ENCODE measurements at regions not wholly inside any gene's neighbourhood (a gene's known extent, or its start where the extent isn't known, plus 50 kb on each side); places are given as distances from the start of the nearest gene placed in this dataset.
A peak's percentile ranks its signal among the peaks of the same experiment; 100 is the strongest.

DNA sequence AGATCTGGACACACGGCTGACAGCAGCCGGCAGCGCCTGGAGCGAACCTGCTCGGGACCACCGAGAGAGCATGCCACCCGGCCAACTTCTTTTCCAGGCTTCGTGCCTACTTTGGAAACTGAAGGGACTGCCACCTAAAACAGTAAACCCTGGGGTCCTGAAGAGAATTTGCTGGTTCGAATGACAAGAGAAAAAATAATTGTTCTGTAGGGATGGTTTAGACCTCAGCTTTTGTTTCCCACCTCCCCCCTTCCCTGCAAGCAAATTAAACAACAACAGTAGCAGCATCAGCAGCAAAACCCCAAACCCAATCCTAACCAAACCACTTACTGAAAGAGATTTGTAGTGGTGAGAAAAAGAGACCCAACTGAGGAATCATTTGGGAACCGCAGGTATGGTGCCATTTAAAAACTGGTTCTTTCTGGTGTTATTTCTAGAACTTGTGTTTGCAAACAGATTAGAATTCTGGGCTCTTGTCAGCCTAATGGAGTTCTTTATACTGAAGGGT, 105.6 kb downstream of the LEPR start:
- 9% methylated on average over 9 to 10 of the region's 10 CpGs for WGBS, 2 experiments
- Histone ChIP-seq H3K4me3 (ENCODE audit: insufficient read depth, low read depth, low read length) (peak overlapping the region; percentile 49), H3K27me3 (ENCODE audit: control insufficient read depth, insufficient read depth, low read length, poor library complexity, severe bottlenecking) (peaks cover 40% of the 10 kb centered on the region), H3K9me3 (ENCODE audit: control insufficient read depth, low read length) (no peaks in the 10 kb centered on the region), H3K4me1 (ENCODE audit: control insufficient read depth, insufficient read depth, low read length) (no peaks in the 10 kb centered on the region), H3K27ac (ENCODE audit: insufficient read depth, low read depth, low read length, poor library complexity, severe bottlenecking) (no peak overlapping the region), H3K36me3 (ENCODE audit: control insufficient read depth, insufficient read depth, low read length) (no peaks in the 10 kb centered on the region)

DNA sequence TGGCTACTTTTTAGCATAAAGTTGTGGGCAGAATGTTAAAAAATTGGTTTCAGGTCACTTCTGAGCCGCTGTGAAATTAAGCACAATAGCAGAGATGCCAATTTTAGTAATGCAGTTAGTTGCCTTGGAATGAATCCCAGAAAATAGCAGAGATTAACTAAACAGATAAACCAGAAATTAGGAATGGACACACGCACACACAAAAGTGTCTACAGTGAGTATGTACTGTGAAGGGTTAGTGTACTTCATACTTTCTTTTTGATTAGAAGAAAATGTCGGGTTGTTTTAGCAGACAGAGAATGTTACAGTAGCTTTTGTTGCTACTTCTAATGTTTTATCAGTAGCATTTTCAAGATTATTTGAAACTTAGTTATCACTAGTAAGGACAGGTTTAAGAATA, 106.7 kb downstream of the LEPR start:
- peaks cover 40% of the 10 kb centered on the region for H3K27me3 ChIP-seq (ENCODE audit: control insufficient read depth, insufficient read depth, low read length, poor library complexity, severe bottlenecking)
- no peak overlapping the region for H3K27ac ChIP-seq (ENCODE audit: insufficient read depth, low read depth, low read length, poor library complexity, severe bottlenecking)
- H3K9me3 ChIP-seq (ENCODE audit: control insufficient read depth, low read length) = no peaks in the 10 kb centered on the region
- no peak overlapping the region for H3K4me3 ChIP-seq (ENCODE audit: insufficient read depth, low read depth, low read length)
- 98 to 99% methylated on average over 3 of the region's 3 CpGs for WGBS, 2 experiments
- no peaks in the 10 kb centered on the region for H3K4me1 ChIP-seq (ENCODE audit: control insufficient read depth, insufficient read depth, low read length)
- H3K36me3 ChIP-seq (ENCODE audit: control insufficient read depth, insufficient read depth, low read length) = no peaks in the 10 kb centered on the region

- peaks cover 40% of the 10 kb centered on the region for H3K27me3 ChIP-seq (ENCODE audit: control insufficient read depth, insufficient read depth, low read length, poor library complexity, severe bottlenecking)
- no peak overlapping the region for H3K4me3 ChIP-seq (ENCODE audit: insufficient read depth, low read depth, low read length)
- no peaks in the 10 kb centered on the region for H3K4me1 ChIP-seq (ENCODE audit: control insufficient read depth, insufficient read depth, low read length)
- no peaks in the 10 kb centered on the region for H3K9me3 ChIP-seq (ENCODE audit: control insufficient read depth, low read length)
- H3K36me3 ChIP-seq (ENCODE audit: control insufficient read depth, insufficient read depth, low read length) = no peaks in the 10 kb centered on the region
- WGBS, 2 experiments = 89 to 93% methylated on average over 5 of the region's 5 CpGs
- H3K27ac ChIP-seq (ENCODE audit: insufficient read depth, low read depth, low read length, poor library complexity, severe bottlenecking) = no peak overlapping the region
Measured at GRCh38 chr1:65527707-65528503, 107.4 kb downstream of the LEPR start.

- WGBS, 2 experiments = 81 to 83% methylated on average over 1 to 4 of the region's 4 CpGs
- Histone ChIP-seq H3K9me3 (ENCODE audit: control insufficient read depth, low read length) (no peaks in the 10 kb centered on the region), H3K4me1 (ENCODE audit: control insufficient read depth, insufficient read depth, low read length) (no peaks in the 10 kb centered on the region), H3K27me3 (ENCODE audit: control insufficient read depth, insufficient read depth, low read length, poor library complexity, severe bottlenecking) (peaks cover 6% of the 10 kb centered on the region), H3K4me3 (ENCODE audit: insufficient read depth, low read depth, low read length) (no peak overlapping the region), H3K36me3 (ENCODE audit: control insufficient read depth, insufficient read depth, low read length) (no peaks in the 10 kb centered on the region), H3K27ac (ENCODE audit: insufficient read depth, low read depth, low read length, poor library complexity, severe bottlenecking) (no peak overlapping the region)
Measured at GRCh38 chr1:65531972-65532570, 111.6 kb downstream of the LEPR start.

GRCh38 chr1:65535981-65536380, 115.5 kb downstream of the LEPR start:
- 83 to 89% methylated on average over 2 of the region's 2 CpGs for WGBS, 2 experiments
- H3K4me1 ChIP-seq (ENCODE audit: control insufficient read depth, insufficient read depth, low read length) = no peaks in the 10 kb centered on the region

GRCh38 chr1:65538086-65538485, 117.6 kb downstream of the LEPR start:
- no peak overlapping the region for H3K27ac ChIP-seq (ENCODE audit: insufficient read depth, low read depth, low read length, poor library complexity, severe bottlenecking)
- H3K9me3 ChIP-seq (ENCODE audit: control insufficient read depth, low read length) = no peaks in the 10 kb centered on the region
- no peak overlapping the region for H3K4me3 ChIP-seq (ENCODE audit: insufficient read depth, low read depth, low read length)
- no peaks in the 10 kb centered on the region for H3K36me3 ChIP-seq (ENCODE audit: control insufficient read depth, insufficient read depth, low read length)
- no peaks in the 10 kb centered on the region for H3K27me3 ChIP-seq (ENCODE audit: control insufficient read depth, insufficient read depth, low read length, poor library complexity, severe bottlenecking)
- no CpG with 5 or more reads among the region's 2 CpGs for WGBS, 2 experiments
- no peaks in the 10 kb centered on the region for H3K4me1 ChIP-seq (ENCODE audit: control insufficient read depth, insufficient read depth, low read length)

More at GRCh38 chr1:65535981-65536380, 115.5 kb downstream of the LEPR start:
- no peaks in the 10 kb centered on the region for H3K36me3 ChIP-seq (ENCODE audit: control insufficient read depth, insufficient read depth, low read length)
- no peaks in the 10 kb centered on the region for H3K9me3 ChIP-seq (ENCODE audit: control insufficient read depth, low read length)
- no peaks in the 10 kb centered on the region for H3K27me3 ChIP-seq (ENCODE audit: control insufficient read depth, insufficient read depth, low read length, poor library complexity, severe bottlenecking)
- no peak overlapping the region for H3K4me3 ChIP-seq (ENCODE audit: insufficient read depth, low read depth, low read length)
- H3K27ac ChIP-seq (ENCODE audit: insufficient read depth, low read depth, low read length, poor library complexity, severe bottlenecking) = no peak overlapping the region

GRCh38 chr1:65538664-65539063, 118.2 kb downstream of the LEPR start:
- Histone ChIP-seq H3K27me3 (ENCODE audit: control insufficient read depth, insufficient read depth, low read length, poor library complexity, severe bottlenecking) (no peaks in the 10 kb centered on the region), H3K9me3 (ENCODE audit: control insufficient read depth, low read length) (no peaks in the 10 kb centered on the region), H3K27ac (ENCODE audit: insufficient read depth, low read depth, low read length, poor library complexity, severe bottlenecking) (no peak overlapping the region), H3K36me3 (ENCODE audit: control insufficient read depth, insufficient read depth, low read length) (no peaks in the 10 kb centered on the region), H3K4me1 (ENCODE audit: control insufficient read depth, insufficient read depth, low read length) (no peaks in the 10 kb centered on the region), H3K4me3 (ENCODE audit: insufficient read depth, low read depth, low read length) (no peak overlapping the region)
- WGBS, 2 experiments = 100% methylated on average over 1 of the region's 1 CpG; no CpG with 5 or more reads in 1 of the 2 experiments

- no peaks in the 10 kb centered on the region for H3K27me3 ChIP-seq (ENCODE audit: control insufficient read depth, insufficient read depth, low read length, poor library complexity, severe bottlenecking)
- H3K36me3 ChIP-seq (ENCODE audit: control insufficient read depth, insufficient read depth, low read length) = no peaks in the 10 kb centered on the region
- no peaks in the 10 kb centered on the region for H3K4me1 ChIP-seq (ENCODE audit: control insufficient read depth, insufficient read depth, low read length)
- no peak overlapping the region for H3K4me3 ChIP-seq (ENCODE audit: insufficient read depth, low read depth, low read length)
- 91 to 92% methylated on average over 5 of the region's 5 CpGs for WGBS, 2 experiments
- no peak overlapping the region for H3K27ac ChIP-seq (ENCODE audit: insufficient read depth, low read depth, low read length, poor library complexity, severe bottlenecking)
- H3K9me3 ChIP-seq (ENCODE audit: control insufficient read depth, low read length) = no peaks in the 10 kb centered on the region
Measured at GRCh38 chr1:65539266-65540131, 119.0 kb downstream of the LEPR start.

GRCh38 chr1:65541161-65541560, 120.7 kb downstream of the LEPR start:
- H3K27me3 ChIP-seq (ENCODE audit: control insufficient read depth, insufficient read depth, low read length, poor library complexity, severe bottlenecking) = no peaks in the 10 kb centered on the region
- no peaks in the 10 kb centered on the region for H3K9me3 ChIP-seq (ENCODE audit: control insufficient read depth, low read length)
- no peak overlapping the region for H3K27ac ChIP-seq (ENCODE audit: insufficient read depth, low read depth, low read length, poor library complexity, severe bottlenecking)
- no peaks in the 10 kb centered on the region for H3K4me1 ChIP-seq (ENCODE audit: control insufficient read depth, insufficient read depth, low read length)
- 93 to 100% methylated on average over 2 of the region's 2 CpGs for WGBS, 2 experiments
- H3K4me3 ChIP-seq (ENCODE audit: insufficient read depth, low read depth, low read length) = no peak overlapping the region
- no peaks in the 10 kb centered on the region for H3K36me3 ChIP-seq (ENCODE audit: control insufficient read depth, insufficient read depth, low read length)

DNA sequence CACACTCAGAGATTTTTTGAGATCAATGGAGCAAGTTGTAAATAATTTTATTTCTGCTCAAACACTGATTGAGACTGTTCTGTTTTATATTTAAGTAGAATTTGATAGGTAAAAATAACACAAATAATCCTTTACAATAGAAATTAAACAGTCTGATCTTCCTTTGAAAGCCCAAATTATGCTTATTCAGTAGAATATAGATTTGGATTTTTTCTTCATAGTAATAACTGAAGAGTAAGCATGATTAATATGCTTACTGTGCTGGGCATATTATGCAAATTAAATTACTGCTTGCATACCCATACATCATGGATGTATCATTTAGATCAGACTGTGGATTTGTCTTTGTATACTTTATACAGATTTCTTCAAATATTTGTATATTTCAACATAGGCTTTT, 121.4 kb downstream of the LEPR start:
- no peak overlapping the region for H3K4me3 ChIP-seq (ENCODE audit: insufficient read depth, low read depth, low read length)
- no peaks in the 10 kb centered on the region for H3K36me3 ChIP-seq (ENCODE audit: control insufficient read depth, insufficient read depth, low read length)
- no peaks in the 10 kb centered on the region for H3K9me3 ChIP-seq (ENCODE audit: control insufficient read depth, low read length)
- no peaks in the 10 kb centered on the region for H3K4me1 ChIP-seq (ENCODE audit: control insufficient read depth, insufficient read depth, low read length)
- H3K27ac ChIP-seq (ENCODE audit: insufficient read depth, low read depth, low read length, poor library complexity, severe bottlenecking) = no peak overlapping the region
- H3K27me3 ChIP-seq (ENCODE audit: control insufficient read depth, insufficient read depth, low read length, poor library complexity, severe bottlenecking) = no peaks in the 10 kb centered on the region
